Activated B cell treated with CpG ODN at 0.5 μM for 24 hours (primary cell): ENCODE measurements at regions not wholly inside any gene's neighbourhood (a gene's known extent, or its start where the extent isn't known, plus 50 kb on each side); places are given as distances from the start of the nearest gene placed in this dataset.

Experiments
- ATAC-seq: fragments of 200-7000 bp; cut with Tn5 transposase; one replicate; pipeline ENCODE4 v1.10.0; 2021; ENCODE audit warnings: low read depth, mild to moderate bottlenecking, moderate library complexity
- CTCF ChIA-PET: fragments of 350-600 bp; sonication (Branson Sonifier 250); formaldehyde crosslinking; loops from one replicate; lab custom pipeline; 2021; ENCODE audit warnings: antibody characterized with exemption; lab: Charles Lee
- POLR2A ChIA-PET: fragments of 350-600 bp; sonication (Branson Sonifier 250); formaldehyde crosslinking; loops from one replicate; lab custom pipeline; 2021; ENCODE audit warnings: antibody characterized with exemption; lab: Charles Lee
- DNase-seq: peaks from one replicate; pipeline ENCODE4 v3.0.0; 2022
- H3K27ac Mint-ChIP-seq: one replicate; pipeline ENCODE4 v1.8.0; 2020; ENCODE audit warnings: mixed read lengths
- H3K27me3 Mint-ChIP-seq: one replicate; pipeline ENCODE4 v1.8.0; 2021; ENCODE audit warnings: mixed read lengths
- H3K36me3 Mint-ChIP-seq: one replicate; pipeline ENCODE4 v1.8.0; 2021; ENCODE audit warnings: low read depth, mixed read lengths
- H3K4me1 Mint-ChIP-seq: one replicate; pipeline ENCODE4 v1.8.0; 2021; ENCODE audit warnings: mixed read lengths
- H3K4me3 Mint-ChIP-seq: one replicate; pipeline ENCODE4 v1.8.0; 2020; ENCODE audit warnings: mild to moderate bottlenecking, mixed read lengths
- H3K9me3 Mint-ChIP-seq: one replicate; pipeline ENCODE4 v1.8.0; 2020; ENCODE audit warnings: mixed read lengths
- CTCF ChIP-seq: fragments of 200-600 bp; IDR thresholded peaks from one replicate; pipeline ENCODE4 v1.8.0; 2022; ENCODE audit warnings: antibody characterized with exemption, mild to moderate bottlenecking
- intact Hi-C: fragments of 100-400 bp; cut with micrococcal nuclease; formaldehyde crosslinking; loops from one replicate; pipeline ENCODE4 v1.15.1; 2024

GRCh38 chr4:173878701-173879100 is 348.7 kb upstream of the HAND2 start:
- ChIA-PET POLR2A (no interaction called here), CTCF (no interaction called here)
- no peak for TF ChIP-seq CTCF
- no peaks in the 10 kb centered on the region for H3K4me1 Mint-ChIP-seq
- no peak overlapping the region for H3K27ac Mint-ChIP-seq
- DNase-seq = no peak
- intact Hi-C loops = no loop called here
- H3K36me3 Mint-ChIP-seq = no peaks in the 10 kb centered on the region
- no peak overlapping the region for H3K4me3 Mint-ChIP-seq
- no peaks in the 10 kb centered on the region for H3K9me3 Mint-ChIP-seq
- no peak for ATAC-seq
- no peaks in the 10 kb centered on the region for H3K27me3 Mint-ChIP-seq

GRCh38 chr4:173871643-173872042 is 341.6 kb upstream of the HAND2 start:
- ChIA-PET POLR2A (no interaction called here), CTCF (no interaction called here)
- ATAC-seq (no peak), DNase-seq (no peak)
- H3K9me3 Mint-ChIP-seq = peaks cover 4% of the 10 kb centered on the region
- no peak for TF ChIP-seq CTCF
- H3K27me3 Mint-ChIP-seq = no peaks in the 10 kb centered on the region
- no peak overlapping the region for H3K4me3 Mint-ChIP-seq
- intact Hi-C loops = no loop called here
- H3K4me1 Mint-ChIP-seq = no peaks in the 10 kb centered on the region
- no peaks in the 10 kb centered on the region for H3K36me3 Mint-ChIP-seq
- H3K27ac Mint-ChIP-seq = no peak overlapping the region

GRCh38 chr4:173866322-173867026 is 336.4 kb upstream of the HAND2 start:
- Mint-ChIP-seq H3K4me3 (no peak overlapping the region), H3K4me1 (no peaks in the 10 kb centered on the region), H3K27ac (no peak overlapping the region), H3K9me3 (peaks cover 11% of the 10 kb centered on the region), H3K36me3 (no peaks in the 10 kb centered on the region), H3K27me3 (no peaks in the 10 kb centered on the region)
- ATAC-seq (no peak), DNase-seq (no peak)
- intact Hi-C loops = no loop called here
- no peak for TF ChIP-seq CTCF
- ChIA-PET POLR2A (no interaction called here), CTCF (no interaction called here)

GRCh38 chr4:173862754-173863153 is 332.7 kb upstream of the HAND2 start:
- H3K27me3 Mint-ChIP-seq = no peaks in the 10 kb centered on the region
- H3K9me3 Mint-ChIP-seq = peaks cover 7% of the 10 kb centered on the region
- ATAC-seq = no peak
- H3K4me3 Mint-ChIP-seq = no peak overlapping the region
- ChIA-PET POLR2A (no interaction called here), CTCF (no interaction called here)
- H3K27ac Mint-ChIP-seq = no peak overlapping the region
- DNase-seq = no peak
- TF ChIP-seq CTCF = no peak
- H3K4me1 Mint-ChIP-seq = no peaks in the 10 kb centered on the region
- no peaks in the 10 kb centered on the region for H3K36me3 Mint-ChIP-seq
- intact Hi-C loops = no loop called here

- POLR2A ChIA-PET = no interaction called here
- DNase-seq = no peak
- H3K27me3 Mint-ChIP-seq = no peaks in the 10 kb centered on the region
- no peaks in the 10 kb centered on the region for H3K4me1 Mint-ChIP-seq
- peaks cover 7% of the 10 kb centered on the region for H3K9me3 Mint-ChIP-seq
- no peak for TF ChIP-seq CTCF
- no peak for ATAC-seq
- no peaks in the 10 kb centered on the region for H3K36me3 Mint-ChIP-seq
- H3K4me3 Mint-ChIP-seq = no peak overlapping the region
- CTCF ChIA-PET = no interaction called here
- H3K27ac Mint-ChIP-seq = no peak overlapping the region
- intact Hi-C loops = no loop called here
Observed at GRCh38 chr4:173860094-173860493, 330.1 kb upstream of the HAND2 start.
